Central memory CD8-positive, alpha-beta T cell (primary cell): ENCODE measurements at regions not wholly inside any gene's neighbourhood (a gene's known extent, or its start where the extent isn't known, plus 50 kb on each side); places are given as distances from the start of the nearest gene placed in this dataset.
"Not testable (repeated sequence)": the region's sequence is repeated elsewhere in the genome, so short reads cannot be mapped to it uniquely, and the experiment has no call there.

Experiments
- ATAC-seq: fragments of 150-1000 bp; cut with Tn5 transposase; replicated peaks from 2 replicates; pipeline ENCODE4 v1.10.0; 2022; ENCODE audit warnings: mild to moderate bottlenecking, moderate FRiP score, moderate number of reproducible peaks; ENCODE audit not compliant: poor library complexity, severe bottlenecking; ENCODE audit errors: extremely low read depth
- DNase-seq, 2 donors: peaks; one replicate each; pipeline ENCODE4 v3.0.0; 2021; ENCODE audit warnings: low spot score in 2 of 2
- H3K27ac Mint-ChIP-seq: one replicate; pipeline ENCODE4 v1.8.0; 2022; ENCODE audit warnings: low read depth, mild to moderate bottlenecking, moderate library complexity, mixed read lengths
- H3K27me3 Mint-ChIP-seq: one replicate; pipeline ENCODE4 v1.8.0; 2022; ENCODE audit warnings: mixed read lengths
- H3K36me3 Mint-ChIP-seq: one replicate; pipeline ENCODE4 v1.8.0; 2022; ENCODE audit warnings: mild to moderate bottlenecking, moderate library complexity, mixed read lengths; ENCODE audit not compliant: insufficient read depth
- H3K4me1 Mint-ChIP-seq: one replicate; pipeline ENCODE4 v1.8.0; 2022; ENCODE audit warnings: mixed read lengths
- H3K4me3 Mint-ChIP-seq: one replicate; pipeline ENCODE4 v1.8.0; 2022; ENCODE audit warnings: mild to moderate bottlenecking, moderate library complexity, mixed read lengths
- H3K9me3 Mint-ChIP-seq: one replicate; pipeline ENCODE4 v1.8.0; 2022; ENCODE audit warnings: mixed read lengths

DNA sequence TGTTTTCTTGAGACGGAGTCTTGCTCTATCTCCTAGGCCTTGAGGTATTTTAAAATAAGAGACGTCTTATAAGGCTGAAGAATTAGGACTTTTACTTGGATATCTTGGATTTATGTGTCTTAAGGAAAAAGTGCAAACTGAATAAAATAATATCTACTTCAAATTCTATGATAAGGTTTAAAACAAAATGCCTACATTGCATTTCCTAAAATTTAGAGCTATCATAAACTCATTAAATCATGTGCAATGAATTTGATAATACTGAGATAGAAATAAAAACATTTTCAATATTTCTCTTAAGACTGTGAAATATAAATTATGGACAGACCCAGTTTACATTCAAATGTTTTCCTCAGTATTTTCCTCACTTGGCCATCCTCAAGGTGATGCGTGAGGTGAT lies 729.5 kb upstream of the LMO3 start:
- peaks cover 23% of the 10 kb centered on the region for H3K9me3 Mint-ChIP-seq

DNA sequence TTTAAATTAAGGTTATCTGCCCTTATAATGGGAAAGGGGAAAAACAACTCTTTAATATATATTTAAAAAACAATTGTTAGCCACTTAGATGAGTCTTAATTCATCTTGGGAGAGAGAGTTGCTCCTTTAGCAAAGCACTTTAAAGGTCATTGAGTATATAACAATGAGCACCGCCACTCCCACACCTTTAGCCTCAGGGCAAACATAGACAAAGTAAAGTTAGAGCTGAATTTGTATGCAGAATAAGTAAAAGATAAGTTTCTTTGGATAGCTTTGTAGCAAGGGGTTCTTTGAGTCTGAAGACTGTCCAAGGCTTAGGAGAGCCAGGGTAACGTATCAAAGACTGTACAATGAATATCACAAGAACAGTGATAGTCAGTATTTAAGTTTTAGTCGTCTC lies 728.8 kb upstream of the LMO3 start:
- ATAC-seq (no peak), DNase-seq (no peak)
- Mint-ChIP-seq H3K27me3 (no peaks in the 10 kb centered on the region), H3K36me3 (no peaks in the 10 kb centered on the region), H3K4me1 (no peaks in the 10 kb centered on the region), H3K9me3 (peaks cover 23% of the 10 kb centered on the region), H3K4me3 (no peak overlapping the region), H3K27ac (no peak overlapping the region)

More for the DNA sequence above, 729.5 kb upstream of the LMO3 start:
- no peak overlapping the region for H3K27ac Mint-ChIP-seq
- no peaks in the 10 kb centered on the region for H3K36me3 Mint-ChIP-seq
- H3K27me3 Mint-ChIP-seq = no peaks in the 10 kb centered on the region
- DNase-seq = no peak
- H3K4me1 Mint-ChIP-seq = no peaks in the 10 kb centered on the region
- ATAC-seq = no peak
- no peak overlapping the region for H3K4me3 Mint-ChIP-seq

DNA sequence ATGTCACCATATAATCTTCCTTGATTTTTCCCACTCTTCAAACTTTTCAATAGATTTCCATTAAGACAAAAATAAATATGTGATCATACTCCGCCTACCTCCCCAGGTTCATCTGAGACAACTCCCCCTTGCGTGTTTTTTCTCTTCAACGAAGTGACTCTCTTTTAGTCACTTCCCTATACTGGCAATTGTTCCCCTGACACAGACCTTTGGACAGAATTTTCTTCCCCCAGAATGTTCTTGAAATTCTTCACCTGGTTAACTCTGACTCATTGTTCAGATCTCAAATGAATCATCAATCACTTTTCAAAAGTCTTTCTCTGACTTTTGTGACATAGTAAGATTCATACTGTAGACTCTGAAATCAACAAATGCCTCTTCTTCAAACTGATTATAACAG lies 727.3 kb upstream of the LMO3 start:
- Mint-ChIP-seq H3K27me3 (no peaks in the 10 kb centered on the region), H3K27ac (no peak overlapping the region), H3K4me1 (no peaks in the 10 kb centered on the region), H3K4me3 (no peak overlapping the region), H3K9me3 (peaks cover 25% of the 10 kb centered on the region), H3K36me3 (no peaks in the 10 kb centered on the region)
- DNase-seq (no peak), ATAC-seq (no peak)

DNA sequence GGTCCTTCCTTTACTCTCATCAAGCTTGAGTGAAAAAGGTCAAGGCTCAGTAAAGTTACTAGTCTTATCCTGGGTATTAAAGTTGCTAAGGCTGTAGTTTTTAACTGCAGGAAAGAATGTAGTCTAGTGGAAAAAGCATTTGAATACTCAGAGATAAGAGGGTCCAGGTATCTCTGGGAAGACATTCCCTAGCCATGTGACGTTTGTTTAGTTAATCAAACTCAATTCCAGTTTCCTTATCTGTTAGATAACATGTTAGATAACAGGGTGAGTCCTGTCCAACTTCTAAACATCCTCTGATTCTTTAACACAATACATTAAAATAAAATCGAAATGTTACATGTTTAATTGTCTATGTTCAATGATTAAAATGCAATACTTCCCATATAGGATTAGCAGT lies 720.7 kb upstream of the LMO3 start:
- Mint-ChIP-seq H3K4me3 (no peak overlapping the region), H3K4me1 (no peaks in the 10 kb centered on the region), H3K27ac (no peak overlapping the region), H3K9me3 (peaks cover 17% of the 10 kb centered on the region), H3K27me3 (no peaks in the 10 kb centered on the region), H3K36me3 (no peaks in the 10 kb centered on the region)
- DNase-seq (no peak), ATAC-seq (no peak)

DNA sequence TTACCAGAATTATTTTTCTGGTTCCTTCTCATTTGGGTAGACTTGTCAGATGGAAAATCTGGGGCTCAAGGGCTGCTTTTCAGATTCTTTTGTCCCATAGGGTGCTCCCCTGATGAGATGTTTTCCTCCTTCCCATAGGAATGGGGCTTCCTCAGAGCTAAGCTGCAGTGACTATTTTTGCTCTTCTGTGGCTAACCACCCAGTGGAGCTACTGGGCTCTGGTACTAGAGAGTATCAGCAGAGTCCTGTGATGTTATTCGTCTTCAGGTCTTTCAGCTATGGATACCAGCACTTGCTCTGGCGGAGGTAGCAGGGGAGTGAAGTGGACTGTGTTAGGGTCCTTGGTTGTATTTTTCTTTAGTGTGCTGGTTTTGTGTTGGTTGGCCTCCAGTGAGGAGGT lies 716.1 kb upstream of the LMO3 start:
- no peak for ATAC-seq
- no peak overlapping the region for H3K4me3 Mint-ChIP-seq
- no peaks in the 10 kb centered on the region for H3K4me1 Mint-ChIP-seq

DNA sequence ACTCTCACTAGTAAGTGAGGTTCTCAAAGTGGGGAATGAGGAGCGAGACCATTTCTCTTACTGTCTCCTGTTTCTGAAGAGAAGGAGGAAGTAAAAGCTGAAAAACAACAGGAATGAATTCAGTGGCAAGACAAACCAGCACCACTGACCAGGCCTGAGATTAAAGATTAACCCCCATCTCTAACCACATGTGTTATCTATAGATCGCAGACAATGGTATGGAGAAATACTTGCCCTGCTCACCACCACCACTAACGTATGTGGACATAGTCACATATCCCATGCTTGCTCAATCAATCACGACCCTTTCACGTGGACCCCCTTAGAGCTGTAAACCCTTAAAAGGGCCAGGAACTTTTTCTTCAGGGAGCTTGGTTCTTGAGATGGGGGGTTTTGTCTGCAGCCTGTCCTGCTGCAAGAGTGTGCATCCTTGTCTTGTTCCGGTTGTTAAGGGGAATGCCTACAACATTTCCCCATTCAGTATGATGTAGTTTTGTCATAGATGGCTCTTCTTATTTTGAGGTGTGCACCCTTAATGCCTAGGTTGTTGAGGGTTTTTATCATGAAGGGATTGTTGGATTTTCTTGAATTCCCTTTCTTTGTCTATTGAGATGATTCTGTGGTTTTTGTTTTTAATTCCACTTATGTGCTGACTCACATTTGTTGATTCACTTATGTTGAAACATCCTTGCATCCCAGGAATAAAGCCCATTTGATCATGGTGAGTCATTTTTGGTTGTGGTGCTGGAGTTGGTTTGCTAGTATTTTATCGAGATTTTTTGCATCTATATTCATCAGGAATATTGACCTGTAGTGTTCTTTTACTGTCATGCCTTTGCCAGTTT lies 698.8 kb upstream of the LMO3 start:
- H3K27ac Mint-ChIP-seq = no peak overlapping the region
- no peaks in the 10 kb centered on the region for H3K36me3 Mint-ChIP-seq
- H3K4me3 Mint-ChIP-seq = no peak overlapping the region
- H3K9me3 Mint-ChIP-seq = peaks cover 5% of the 10 kb centered on the region
- no peak for ATAC-seq
- H3K4me1 Mint-ChIP-seq = no peaks in the 10 kb centered on the region
- no peak for DNase-seq
- H3K27me3 Mint-ChIP-seq = no peaks in the 10 kb centered on the region

More for the DNA sequence above, 716.1 kb upstream of the LMO3 start:
- H3K9me3 Mint-ChIP-seq = peaks cover 45% of the 10 kb centered on the region
- no peak overlapping the region for H3K27ac Mint-ChIP-seq
- H3K36me3 Mint-ChIP-seq = no peaks in the 10 kb centered on the region
- H3K27me3 Mint-ChIP-seq = no peaks in the 10 kb centered on the region
- no peak for DNase-seq

DNA sequence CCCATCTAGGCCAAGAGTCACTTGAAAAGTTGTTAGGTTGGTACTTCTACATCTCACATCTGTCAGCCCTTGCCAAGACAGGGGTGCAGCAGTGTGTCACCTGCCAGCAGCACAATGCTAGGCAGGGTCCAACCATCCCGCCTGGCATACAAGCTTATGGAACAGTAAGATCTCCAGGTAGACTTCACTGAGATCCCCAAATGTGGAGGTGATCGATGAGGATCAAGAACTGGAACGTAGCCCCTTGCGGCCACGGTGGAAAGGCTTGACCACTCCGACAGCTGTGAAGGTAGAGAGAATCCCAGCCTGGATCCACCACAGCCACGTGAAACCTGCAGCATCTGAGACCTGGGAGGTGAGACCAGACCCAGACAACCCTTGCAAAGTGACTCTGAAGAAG lies 696.0 kb upstream of the LMO3 start:
- peaks cover 20% of the 10 kb centered on the region for H3K9me3 Mint-ChIP-seq
- no peaks in the 10 kb centered on the region for H3K27me3 Mint-ChIP-seq
- H3K36me3 Mint-ChIP-seq = no peaks in the 10 kb centered on the region
- no peak for DNase-seq
- no peak for ATAC-seq
- no peak overlapping the region for H3K4me3 Mint-ChIP-seq
- H3K27ac Mint-ChIP-seq = no peak overlapping the region
- no peaks in the 10 kb centered on the region for H3K4me1 Mint-ChIP-seq

DNA sequence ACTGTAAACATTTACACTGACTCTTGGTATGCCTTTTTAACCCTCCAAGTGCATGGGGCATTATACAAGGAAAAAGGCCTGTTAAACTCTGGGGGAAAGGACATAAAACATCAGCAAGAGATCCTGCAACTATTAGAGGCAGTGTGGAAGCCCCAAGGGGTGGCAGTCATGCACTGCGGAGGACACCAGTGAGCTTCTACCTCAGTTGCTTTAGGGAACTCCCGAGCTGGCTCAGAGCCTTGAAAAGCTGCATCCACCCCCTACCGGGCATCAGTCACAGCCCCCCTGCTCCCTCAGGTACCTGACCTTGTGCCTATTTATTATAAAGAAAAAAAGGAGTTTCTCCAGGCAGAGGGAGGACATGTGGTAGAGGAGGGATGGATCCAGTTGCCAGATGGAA lies 695.6 kb upstream of the LMO3 start:
- no peaks in the 10 kb centered on the region for H3K4me1 Mint-ChIP-seq
- H3K4me3 Mint-ChIP-seq = no peak overlapping the region
- no peaks in the 10 kb centered on the region for H3K36me3 Mint-ChIP-seq
- no peaks in the 10 kb centered on the region for H3K27me3 Mint-ChIP-seq
- DNase-seq (no peak), ATAC-seq (no peak)
- H3K27ac Mint-ChIP-seq = no peak overlapping the region
- peaks cover 21% of the 10 kb centered on the region for H3K9me3 Mint-ChIP-seq

DNA sequence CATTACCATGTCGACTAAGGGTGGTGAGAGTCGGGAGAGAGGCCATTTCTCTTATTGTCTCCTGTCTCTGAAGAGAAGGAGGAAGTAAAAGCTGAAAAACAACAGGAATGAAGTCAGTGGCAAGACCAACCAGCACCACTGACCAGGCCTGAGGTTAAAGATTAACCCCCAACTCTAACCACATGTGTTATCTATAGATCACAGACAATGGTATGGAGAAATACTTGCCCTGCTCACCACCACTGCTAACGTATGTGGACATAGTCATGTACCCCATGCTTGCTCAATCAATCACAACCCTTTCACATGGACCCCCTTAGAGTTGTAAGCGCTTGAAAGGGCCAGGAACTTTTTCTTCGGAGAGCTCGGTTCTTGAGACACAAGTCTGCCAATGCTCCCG lies 690.9 kb upstream of the LMO3 start:
- H3K4me1 Mint-ChIP-seq = no peaks in the 10 kb centered on the region
- H3K36me3 Mint-ChIP-seq = no peaks in the 10 kb centered on the region
- no peak for DNase-seq
- H3K4me3 Mint-ChIP-seq = no peak overlapping the region
- no peak overlapping the region for H3K27ac Mint-ChIP-seq
- H3K27me3 Mint-ChIP-seq = no peaks in the 10 kb centered on the region
- H3K9me3 Mint-ChIP-seq = peaks cover 29% of the 10 kb centered on the region
- ATAC-seq = no peak

DNA sequence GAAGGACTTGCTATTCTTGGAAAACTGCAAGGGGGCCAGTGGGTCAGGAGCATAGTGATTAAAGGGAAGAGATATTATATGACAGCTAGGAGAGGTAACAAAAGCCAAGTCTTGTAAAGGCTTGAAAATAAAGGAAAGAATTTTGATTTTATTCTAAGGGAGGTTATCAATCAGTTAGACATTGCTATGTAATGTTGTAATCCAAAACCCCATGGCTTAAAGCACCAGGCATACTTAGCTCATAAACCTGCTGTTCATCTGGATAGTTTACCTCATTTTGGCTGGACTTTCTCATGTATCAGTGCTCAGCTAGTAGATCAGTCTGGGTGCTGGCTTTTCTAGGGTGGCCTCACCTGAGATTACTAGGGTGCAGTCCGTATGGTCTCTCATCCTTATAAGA lies 680.9 kb upstream of the LMO3 start:
- Mint-ChIP-seq H3K27ac (no peak overlapping the region), H3K36me3 (no peaks in the 10 kb centered on the region), H3K4me3 (no peak overlapping the region), H3K9me3 (peaks cover 10% of the 10 kb centered on the region), H3K27me3 (no peaks in the 10 kb centered on the region), H3K4me1 (no peaks in the 10 kb centered on the region)
- no peak for ATAC-seq
- DNase-seq = no peak

DNA sequence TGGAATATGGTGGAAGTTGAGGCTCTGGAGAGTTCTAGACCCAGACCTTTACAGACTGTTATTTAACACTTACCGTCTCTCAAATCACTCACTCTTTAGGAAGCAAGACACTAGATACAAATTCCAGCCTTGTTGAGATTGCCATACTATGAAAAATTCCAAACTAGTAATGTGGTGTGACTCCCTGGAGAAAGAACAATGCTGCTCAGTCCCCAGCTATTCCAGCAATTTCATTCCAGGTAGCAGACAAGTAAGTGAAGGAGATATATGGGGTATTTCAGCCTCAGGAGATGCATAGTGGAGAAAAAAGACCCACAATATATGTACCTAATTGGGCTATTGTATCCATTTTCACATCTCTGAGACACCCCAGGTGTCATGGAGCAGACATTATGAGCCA lies 678.9 kb upstream of the LMO3 start:
- no peak for DNase-seq
- H3K4me3 Mint-ChIP-seq = no peak overlapping the region
- no peaks in the 10 kb centered on the region for H3K36me3 Mint-ChIP-seq
- no peak overlapping the region for H3K27ac Mint-ChIP-seq
- peaks cover 10% of the 10 kb centered on the region for H3K9me3 Mint-ChIP-seq
- H3K4me1 Mint-ChIP-seq = no peaks in the 10 kb centered on the region
- no peak for ATAC-seq
- no peaks in the 10 kb centered on the region for H3K27me3 Mint-ChIP-seq

DNA sequence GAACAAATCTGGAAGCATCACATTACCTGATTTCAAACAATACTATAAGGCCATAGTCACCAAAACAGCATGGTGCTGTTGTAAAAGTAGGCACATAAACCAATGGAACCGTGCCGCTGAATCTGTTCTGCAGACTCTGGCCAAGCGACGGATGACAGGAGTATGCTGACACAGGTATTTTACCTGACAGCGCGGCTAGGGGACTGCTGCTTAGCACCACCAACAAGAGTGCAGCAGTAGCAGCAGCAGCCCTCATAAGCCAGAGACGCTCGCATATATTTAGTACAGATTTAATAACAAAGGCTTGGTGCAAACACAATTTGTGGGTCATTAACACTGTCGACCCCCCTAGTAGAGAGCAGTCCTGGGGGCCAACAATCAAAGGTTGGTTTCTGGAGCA lies 677.6 kb upstream of the LMO3 start:
- Mint-ChIP-seq H3K9me3 (peaks cover 10% of the 10 kb centered on the region), H3K4me3 (no peak overlapping the region), H3K27ac (no peak overlapping the region), H3K27me3 (no peaks in the 10 kb centered on the region), H3K36me3 (no peaks in the 10 kb centered on the region), H3K4me1 (no peaks in the 10 kb centered on the region)
- ATAC-seq (no peak), DNase-seq (no peak)

DNA sequence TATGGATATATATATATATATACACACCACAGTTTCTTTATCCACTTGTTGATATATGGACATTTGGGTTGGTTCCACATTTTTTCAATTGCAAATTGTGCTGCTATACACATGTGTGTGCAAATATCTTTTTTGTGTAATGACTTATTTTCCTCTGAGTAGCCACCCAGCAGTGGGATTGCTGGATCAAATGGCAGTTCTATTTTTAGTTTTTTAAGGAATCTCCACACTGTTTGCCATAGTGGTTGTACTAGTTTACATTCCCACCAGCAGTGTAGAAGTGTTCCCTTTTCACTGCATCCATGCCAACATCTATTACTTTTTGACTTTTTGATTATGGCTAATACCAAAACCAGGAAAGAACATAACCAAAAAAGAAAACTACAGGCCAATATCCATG lies 676.2 kb upstream of the LMO3 start:
- ATAC-seq, H3K4me1 Mint-ChIP-seq, DNase-seq, H3K9me3 Mint-ChIP-seq, H3K27ac Mint-ChIP-seq, H3K27me3 Mint-ChIP-seq, H3K4me3 Mint-ChIP-seq, H3K36me3 Mint-ChIP-seq: not testable (repeated sequence)
